NCI-H128 (cell line): ENCODE measurements at regions not wholly inside any gene's neighbourhood (a gene's known extent, or its start where the extent isn't known, plus 50 kb on each side); places are given as distances from the start of the nearest gene placed in this dataset.

Source experiments
- DNase-seq: peaks from one replicate; lab custom pipeline; 2025; ENCODE audit not compliant: unreplicated experiment; lab: John Stamatoyannopoulos, UW

DNA sequence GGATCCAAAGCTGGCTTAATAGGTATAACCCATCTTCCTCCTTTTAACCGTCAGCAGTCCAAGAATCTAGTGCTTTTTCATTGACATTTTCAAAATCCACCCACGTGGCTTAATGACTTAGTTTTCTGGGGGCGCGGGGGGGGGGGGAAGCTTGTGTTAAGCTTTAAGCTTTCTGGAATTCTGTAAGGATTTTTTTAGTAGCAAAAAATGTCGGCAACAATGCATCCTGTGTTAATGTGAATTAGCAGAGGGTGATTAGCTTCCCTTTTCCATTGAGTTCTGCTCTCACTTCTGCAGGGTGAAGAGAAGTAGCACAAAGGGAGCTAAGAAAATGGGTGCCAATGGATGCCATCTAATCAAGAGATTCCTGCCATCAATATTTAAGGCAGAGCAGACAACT, 348.2 kb downstream of the SAMD5 start:
- DNase-seq, result no peak

DNA sequence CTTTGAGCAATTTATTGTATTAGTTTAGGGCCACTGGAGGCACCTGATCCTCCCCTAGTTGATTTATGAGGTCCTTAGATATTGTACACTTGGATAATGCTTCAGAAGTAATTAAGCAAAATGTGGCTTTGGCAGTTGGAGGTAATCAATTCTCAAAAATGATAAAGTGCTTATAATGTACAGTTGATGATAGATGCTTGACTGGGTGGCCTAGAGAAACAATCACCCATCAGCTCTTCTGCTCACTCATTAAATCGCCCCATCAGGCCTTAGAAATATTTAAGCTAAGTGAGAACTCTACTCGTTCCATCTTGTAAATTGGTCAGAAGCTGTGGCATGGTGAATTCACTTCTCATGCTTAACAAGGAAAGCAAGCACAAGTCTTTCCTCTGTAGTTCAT, 349.9 kb downstream of the SAMD5 start:
- DNase-seq, result no peak

DNA sequence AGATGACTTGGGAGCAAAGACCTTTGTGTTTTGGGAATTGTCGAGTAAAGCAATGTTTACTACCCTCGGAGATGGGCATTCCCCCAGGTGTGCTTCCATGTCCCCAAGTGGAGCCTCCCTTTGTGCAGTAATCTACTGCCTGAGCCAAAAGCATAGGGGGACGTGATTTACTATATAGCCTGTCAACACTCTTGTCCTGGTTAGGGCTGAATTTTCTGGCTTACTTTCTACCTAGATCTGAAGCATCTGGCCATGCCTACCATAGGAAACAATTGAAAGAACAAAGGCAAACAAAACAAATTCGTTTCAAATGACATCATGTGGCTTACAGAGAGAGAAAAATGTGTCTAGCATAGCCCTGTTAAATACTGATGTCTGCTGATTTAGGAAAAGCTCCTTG, 350.6 kb downstream of the SAMD5 start:
- no peak for DNase-seq

DNA sequence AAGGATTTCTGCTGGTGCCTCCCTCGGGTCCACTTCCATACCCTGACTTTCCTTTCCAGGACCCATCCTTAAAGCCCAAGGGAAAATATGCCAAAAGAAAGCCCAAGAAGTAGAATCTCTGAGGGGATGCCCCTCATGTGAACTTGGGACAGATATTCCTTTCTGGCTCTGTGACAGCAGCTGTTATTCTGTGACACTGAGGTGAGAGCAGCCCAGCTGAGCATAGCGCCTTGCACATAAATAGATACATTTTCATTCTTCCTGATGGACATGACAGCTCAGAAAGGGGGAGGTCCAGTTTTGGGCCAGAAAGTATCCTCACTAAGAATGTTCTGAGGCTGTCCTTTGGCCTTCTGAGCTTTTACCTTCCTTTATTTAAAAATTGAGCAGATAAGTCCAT, 353.2 kb downstream of the SAMD5 start:
- DNase-seq, result no peak

DNA sequence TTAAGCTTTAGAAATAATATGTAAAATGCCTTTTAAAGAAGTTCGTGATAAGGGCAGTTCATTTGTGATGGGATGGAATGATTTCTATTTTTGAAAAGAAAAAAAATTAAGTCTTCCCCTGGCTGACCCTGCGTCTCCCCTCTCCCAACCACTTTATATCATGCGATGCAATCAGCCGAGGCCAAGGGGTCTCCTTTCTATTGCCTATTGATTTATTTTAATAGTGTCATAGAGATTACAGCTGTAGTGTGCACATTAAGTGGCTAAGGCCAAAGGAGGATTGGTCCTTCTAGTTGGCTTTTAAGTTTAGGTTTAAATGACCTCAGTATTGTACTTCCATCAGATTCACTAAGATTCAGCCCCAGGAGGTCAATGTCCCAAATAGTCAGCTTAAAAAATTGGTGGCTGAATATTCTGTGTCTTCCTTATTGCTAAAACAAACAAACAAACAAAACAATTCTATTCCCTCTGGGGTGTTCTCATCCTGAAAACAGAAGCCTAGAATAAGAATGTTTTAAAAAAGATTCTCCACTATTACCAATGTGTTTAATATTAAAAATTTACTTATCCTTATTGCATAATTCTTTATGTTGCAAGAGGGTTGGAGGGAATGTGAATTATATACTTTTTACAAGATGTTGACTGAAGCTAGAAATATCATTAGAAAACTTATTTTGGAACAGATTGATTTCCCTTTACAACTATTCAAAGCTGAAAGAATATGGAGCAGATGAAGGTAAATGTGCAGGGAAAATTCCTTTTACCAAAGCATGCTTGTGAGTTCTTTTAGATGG, 359.1 kb downstream of the SAMD5 start:
- no peak for DNase-seq

DNA sequence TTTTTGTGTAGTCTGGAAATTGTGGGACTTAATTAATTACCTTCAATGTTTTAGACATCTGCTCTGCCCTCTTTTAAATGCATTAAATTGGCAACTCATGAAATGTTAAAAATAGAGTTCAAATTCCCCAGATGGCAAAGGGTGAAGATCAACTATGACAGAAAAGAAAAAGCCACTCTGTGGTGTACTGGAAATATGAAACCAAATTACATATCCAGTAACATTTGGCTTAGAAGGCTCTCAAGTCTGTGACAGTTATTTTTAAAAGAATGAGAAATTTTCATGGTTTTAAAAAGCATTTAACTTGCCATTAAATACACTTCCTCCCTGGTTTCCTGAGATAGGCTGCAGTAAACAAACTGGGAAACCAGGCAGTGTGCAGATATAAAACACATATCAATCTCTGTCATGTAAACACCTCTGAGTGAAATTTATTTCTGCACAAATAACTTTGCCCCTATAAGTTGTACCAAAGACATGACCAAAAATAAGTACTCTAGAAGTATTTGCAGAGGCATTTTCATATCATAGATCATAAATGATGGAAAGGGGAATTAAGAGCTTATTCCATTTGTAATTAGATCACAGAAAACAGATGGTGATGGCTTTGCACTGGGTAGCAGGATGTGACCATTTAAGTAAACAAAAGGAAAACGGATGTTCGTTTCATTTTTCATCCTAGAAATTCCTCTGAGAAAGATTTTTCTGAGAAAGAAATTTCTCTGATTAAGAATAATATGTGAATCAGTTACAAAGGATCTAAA, 360.1 kb downstream of the SAMD5 start:
- no peak for DNase-seq

DNA sequence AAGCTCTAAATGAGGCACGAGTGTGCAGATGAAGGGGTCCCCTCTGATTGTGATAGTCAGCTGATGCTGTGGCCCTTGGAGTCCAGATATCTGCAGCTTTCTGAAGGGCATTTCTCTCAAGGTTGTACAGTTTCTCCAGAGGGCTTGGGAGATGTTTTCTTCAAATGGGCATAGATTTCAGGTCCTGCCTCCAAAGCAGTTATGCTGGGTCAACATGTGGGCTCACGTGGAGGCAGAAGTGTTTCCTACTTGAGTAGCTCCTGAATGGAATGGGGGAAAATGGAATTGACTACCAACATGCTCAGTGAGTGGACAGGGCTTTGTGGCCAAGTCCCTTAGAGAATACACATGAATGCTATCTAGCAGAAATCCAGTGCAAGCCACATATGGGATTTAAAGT, 360.7 kb downstream of the SAMD5 start:
- no peak for DNase-seq

DNA sequence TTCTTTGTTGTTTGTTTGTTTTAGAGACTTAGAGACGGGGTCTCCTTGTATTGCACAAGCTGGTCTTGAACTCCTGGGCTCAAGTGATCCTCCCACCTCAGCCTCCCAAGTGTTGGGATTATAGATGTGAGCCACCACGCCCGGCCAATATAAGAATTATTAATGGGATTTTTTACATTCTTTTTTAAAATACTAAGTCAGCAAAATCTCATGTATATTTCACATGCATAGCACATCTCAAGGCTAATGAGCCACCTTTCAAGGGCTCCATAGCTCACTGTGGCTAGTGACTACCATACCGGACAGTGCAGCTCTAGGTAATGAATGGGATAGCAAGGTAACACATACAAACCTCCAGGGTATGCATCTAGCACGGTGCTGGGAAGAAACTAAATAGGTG, 361.4 kb downstream of the SAMD5 start:
- DNase-seq, result no peak

DNA sequence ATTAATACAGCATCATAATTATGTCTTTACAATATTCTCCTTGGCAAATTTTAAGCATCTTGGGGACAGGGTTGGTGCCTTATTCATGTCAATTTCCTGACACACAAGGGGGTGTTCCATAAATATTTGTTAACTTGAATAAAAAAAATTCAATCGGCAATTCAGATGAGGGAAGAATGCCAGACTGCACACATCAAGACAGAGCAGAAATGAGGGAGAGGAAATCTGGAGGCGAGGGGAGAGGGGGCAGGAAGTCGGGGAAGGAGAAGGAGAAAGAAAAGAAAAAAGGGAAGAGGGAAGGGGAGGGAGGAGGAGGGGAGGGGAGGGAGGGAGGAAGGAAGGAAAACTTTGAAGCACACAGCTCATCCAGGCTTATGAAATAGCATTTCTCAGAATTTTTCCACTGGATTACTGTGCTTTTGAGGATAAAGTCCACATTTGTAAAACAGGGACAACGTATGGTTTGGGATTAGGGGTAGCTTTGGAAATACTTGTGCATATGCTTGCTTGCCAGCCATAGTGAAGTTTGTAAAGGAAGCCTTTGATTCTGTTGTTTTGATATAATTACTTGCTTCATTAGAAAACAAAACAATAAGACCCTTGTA, 362.1 kb downstream of the SAMD5 start:
- no peak for DNase-seq

DNA sequence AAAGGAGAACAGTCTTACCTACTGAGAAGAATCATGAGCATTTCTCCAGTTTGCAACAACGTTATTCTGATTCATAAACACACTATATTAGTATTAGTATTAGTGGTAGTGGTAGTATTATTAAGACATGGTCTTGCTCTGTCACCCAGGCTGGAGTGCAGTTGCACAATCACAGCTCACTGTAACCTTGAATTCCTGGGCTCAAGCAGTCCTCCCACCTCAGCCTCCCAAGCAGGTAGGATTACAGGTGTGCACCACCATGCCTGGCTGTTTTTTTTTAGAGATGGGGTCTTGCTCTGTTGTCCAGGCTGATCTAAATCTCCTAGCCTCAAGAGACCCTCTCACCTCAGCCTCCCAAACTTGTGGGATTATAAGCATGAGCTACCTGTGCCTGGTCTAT, 363.5 kb downstream of the SAMD5 start:
- no peak for DNase-seq

DNA sequence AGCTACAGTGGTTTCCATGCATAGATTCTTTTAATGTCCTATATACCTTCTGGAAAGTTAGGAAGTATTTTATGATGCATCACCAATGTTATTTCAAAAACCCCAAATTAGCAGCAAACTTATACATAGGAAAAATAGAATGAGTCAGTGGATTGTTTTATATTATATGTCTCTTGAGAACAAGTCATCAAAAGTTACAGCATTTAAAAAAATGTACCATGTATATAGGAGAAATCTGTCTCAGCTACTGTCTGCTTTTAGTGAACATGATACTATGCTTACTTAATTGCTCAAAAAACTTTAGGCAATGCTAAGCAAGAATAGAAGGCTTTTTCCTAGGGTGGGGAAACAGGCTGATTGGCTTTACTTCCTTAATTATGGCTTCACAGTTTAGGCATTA, 365.3 kb downstream of the SAMD5 start:
- DNase-seq, result no peak

DNA sequence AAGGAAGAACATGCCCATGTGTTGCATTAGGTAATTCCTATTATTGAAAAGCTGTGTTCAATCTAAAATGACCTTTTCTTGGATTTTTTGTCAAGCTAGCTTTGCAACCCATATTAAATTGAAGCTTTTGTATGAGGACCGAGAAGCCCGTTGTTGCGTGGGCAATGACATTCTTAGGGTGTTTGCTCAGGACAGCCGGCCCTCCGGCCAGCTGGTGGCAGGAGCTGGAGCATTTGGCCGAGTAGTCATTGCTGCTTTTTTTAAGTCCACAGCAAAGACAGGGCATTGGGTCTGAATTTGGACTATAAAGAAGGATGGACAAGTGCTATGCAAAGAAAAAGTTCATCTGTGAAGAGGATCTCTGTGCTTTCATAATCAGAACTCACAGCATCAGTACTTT, 365.8 kb downstream of the SAMD5 start:
- DNase-seq, result no peak

DNA sequence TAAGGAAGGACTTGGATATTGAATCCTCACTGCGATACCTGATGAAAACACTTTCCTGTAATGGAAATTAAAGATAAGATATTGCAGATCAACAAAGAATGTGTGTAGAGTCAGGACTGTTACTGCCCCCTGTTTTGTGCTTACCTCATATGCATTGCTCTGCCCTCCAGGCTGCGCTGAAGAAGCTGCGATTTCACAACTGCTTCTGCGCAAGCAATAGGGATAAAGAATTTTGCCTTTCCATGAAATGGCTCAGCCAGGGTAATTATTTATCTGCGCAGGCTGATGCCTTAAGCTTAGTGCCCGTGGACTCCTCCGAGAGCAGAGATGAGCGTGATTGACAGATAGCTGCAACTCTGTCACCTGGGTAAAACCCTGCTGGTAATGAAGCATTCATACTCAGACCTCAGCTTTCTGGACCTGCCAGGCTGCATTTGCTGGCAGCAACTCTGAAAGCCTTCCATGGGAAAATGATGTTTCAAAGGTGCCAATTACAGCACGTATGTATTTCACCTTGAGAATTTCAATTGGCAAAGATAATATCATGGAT, 370.6 kb downstream of the SAMD5 start:
- DNase-seq, result no peak

DNA sequence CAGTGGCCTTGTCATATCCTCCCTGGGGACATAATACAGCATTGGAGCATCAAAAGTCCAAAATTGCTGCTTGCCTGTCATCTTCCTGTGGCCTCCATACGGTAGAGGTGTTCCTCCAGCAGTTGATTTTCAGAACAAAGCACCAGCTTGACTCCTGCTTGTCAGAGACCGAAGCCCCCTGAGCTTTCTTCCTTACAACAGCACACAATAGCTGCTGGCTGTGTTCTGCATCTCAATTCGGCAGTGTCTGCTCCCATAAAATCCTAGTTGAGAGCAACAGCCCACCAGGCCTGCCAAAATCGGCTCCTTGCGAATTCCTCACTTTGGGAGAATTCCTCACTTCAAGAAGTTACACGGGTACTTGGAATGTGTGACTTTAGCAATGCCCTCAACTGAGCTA, 372.9 kb downstream of the SAMD5 start:
- no peak for DNase-seq

DNA sequence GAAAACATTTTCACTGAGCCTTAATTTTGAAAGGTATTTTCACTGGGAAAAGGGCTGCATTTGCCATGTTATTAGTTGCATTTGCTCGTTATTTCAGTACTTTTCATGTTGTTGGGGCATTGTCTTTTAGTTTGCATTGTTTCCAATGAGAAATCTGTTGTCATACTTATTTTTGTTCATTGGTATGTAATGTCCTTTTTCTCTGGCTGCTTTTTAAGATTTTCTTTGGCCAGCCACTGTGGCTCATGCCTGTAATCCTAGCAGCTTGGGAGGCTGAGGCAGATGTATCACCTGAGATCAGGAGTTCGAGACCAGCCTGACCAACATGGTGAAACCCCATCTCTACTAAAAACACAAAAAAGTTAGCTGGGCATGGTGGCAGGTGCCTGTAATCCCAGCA, 379.9 kb downstream of the SAMD5 start:
- DNase-seq, result no peak

DNA sequence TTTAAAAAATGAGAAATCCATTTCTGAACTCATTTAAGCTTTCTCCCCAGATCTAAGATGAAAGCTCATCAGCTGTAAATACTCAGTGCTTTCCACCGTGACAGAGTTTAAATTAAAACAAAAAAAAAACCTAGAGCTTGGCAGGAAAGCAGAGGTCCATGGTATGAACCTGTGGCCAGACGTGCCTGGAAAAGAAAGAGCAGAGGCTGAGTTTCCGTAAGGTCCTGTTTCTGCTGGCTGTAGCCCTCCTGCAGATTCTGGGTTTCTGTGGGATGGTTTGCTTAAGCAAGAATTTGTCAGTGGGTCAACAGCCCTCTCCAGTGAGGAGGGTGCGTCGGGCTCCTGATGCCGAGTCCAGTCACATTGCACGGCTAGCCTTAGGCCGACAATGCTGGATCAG, 383.2 kb downstream of the SAMD5 start:
- no peak for DNase-seq

DNA sequence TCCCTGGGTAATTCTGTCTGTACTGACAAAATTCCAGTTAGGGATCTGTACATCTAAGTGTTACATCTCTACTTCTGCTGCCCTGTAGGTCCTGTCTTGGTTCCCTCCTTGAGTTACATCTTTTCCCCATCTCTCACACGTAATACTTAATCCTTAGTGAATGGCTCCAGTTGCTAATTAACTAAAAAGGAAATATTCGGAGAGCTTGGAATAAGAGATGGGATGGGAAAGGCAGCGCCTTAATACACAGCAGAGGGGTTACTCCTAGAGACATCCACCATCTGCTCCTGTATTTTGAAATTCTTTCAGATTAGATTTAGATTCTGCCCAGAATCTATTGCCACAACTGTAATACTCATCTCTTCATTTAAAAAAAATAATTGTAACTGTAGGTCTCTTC, 384.0 kb downstream of the SAMD5 start:
- no peak for DNase-seq

DNA sequence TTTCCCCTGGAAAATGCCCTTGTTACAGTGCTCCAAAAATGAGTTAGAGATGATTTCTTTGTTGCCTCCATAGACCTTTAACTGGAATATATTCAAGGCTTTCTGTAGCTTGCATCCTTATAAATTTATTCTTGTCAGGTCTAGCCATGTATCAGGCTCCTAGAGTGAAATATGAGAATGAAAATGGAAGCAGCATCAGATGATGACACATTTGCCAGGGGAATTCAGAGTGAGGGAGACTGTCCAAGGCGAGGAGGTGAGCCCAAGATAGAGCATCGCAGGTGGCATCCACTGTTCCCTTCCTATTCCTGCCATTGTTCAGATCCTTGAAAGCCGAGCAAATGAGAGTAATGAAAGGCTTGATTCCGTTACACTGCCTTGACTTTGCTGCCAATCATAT, 386.8 kb downstream of the SAMD5 start:
- no peak for DNase-seq

DNA sequence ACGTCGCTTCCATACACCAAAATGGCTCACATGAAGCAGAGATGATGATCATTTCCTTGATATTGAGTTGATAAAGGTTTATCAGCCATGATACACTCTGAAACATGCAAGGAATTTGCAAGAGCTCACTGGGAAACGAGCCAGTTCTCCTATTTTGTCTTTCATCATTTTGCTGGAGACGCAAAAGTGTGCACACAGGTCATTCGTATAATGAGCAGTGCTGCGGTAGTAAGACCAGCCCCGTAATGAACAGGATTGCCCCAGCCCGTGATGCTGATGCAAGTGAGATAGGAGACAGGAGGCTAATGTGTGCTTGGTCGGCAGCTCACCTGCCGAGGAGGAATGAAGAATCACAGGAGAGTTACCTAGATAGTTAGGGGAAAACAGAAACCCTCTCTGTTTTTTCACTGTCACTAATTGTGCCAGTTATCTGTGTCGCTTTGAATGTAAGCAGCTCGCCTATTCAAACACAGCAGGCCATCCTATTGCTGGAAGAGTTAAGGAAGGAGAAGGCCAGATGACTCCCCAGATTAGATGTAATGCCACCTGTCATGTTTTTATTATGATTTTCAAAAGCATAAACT, 391.8 kb downstream of the SAMD5 start:
- no peak for DNase-seq

DNA sequence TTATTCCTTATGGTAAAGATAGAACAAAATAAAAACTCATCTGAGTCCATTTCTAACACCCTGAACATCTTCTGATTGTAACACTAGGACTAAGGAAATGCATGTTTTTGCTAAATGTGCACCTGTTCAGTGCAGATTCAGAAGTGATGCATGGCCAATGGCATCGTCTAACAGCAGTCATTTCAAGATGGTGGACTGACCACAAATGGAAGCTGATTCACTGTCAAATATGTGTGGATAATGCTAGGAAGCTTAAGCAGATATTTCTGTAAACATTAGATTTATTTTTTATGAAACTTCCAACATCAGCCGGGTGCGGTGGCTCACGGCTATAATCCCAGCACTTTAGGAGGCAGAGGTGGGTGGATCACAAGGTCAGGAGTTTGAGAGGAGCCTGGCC, 394.8 kb downstream of the SAMD5 start:
- DNase-seq, result no peak

DNA sequence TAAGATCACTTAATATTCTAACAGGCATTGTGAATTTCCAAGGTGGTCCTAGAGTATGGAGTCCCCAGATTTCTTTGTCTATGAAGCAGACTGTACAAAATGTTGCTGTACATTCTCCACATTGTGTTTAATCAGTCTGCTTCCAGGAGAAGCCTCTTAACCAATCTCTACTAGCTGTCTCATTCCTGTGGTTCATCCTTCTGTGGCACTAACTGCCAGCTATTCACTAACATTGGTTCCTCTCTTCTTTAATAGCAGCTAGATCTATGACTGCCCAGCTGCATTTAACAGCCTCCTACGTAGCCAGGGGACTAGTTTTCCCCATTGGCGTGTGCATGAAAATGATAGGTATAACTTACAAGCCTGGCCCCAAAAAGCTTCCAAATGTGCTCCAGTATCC, 395.4 kb downstream of the SAMD5 start:
- DNase-seq, result no peak

DNA sequence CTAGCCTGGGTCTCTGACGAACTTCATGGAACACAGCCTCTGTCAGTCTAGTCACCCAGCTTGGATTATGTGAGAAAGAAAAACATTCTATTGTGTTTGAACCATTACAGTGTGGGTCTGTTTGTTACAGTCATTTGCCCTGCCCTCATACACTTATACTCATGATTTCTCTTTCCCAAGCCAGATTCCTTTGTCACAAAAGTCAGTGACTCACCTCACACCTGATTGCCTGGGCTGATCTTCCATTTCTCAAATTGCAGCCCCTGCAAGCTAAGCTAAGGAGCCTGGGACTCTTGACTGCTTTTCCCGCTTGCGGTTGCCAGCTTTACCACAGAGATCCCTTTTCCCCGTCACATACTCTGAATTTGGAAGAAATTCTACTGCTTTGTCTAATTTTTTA, 395.9 kb downstream of the SAMD5 start:
- DNase-seq, result no peak
